ENCODE measurements at regions not wholly inside any gene's neighbourhood (a gene's known extent, or its start where the extent isn't known, plus 50 kb on each side); places are given as distances from the start of the nearest gene placed in this dataset.

DNA sequence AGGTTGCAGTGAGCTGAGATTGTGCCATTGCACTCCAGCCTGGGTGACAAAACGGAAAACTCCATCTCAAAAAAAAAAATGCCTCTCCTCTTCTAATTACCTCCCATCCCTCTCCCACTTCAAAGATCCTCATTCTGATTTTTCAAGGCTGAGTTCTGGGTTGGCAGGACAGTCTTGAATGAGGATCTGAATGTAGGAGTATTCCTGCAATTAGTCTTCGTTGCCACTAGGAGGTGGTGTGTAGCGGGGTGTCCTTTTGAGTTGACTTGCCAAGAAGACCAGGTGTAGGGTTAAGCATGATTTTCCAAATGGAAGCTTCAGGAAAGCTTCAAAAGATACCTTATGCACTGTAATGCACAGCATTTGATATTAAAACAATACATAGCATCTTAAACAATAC, 169.9 kb downstream of the ASMT start:
- no TSS peak for BruUV-seq (replicated peaks)
- intact Hi-C loops (cut with micrococcal nuclease) = no loop called here
- Mint-ChIP-seq H3K4me1 (ENCODE audit: insufficient read depth, unreplicated experiment) (no peaks in the 10 kb centered on the region), H3K27me3 (ENCODE audit: insufficient read depth, unreplicated experiment) (no peaks in the 10 kb centered on the region), H3K4me3 (ENCODE audit: unreplicated experiment) (no peak overlapping the region), H3K36me3 (ENCODE audit: insufficient read depth, unreplicated experiment) (no peaks in the 10 kb centered on the region), H3K27ac (ENCODE audit: low read depth, unreplicated experiment) (no peak overlapping the region), H3K9me3 (ENCODE audit: unreplicated experiment) (peaks cover 8% of the 10 kb centered on the region)
- POLR2A ChIA-PET = no interaction called here
- CTCF ChIA-PET = no interaction called here
- TF ChIP-seq, protein P1, sequence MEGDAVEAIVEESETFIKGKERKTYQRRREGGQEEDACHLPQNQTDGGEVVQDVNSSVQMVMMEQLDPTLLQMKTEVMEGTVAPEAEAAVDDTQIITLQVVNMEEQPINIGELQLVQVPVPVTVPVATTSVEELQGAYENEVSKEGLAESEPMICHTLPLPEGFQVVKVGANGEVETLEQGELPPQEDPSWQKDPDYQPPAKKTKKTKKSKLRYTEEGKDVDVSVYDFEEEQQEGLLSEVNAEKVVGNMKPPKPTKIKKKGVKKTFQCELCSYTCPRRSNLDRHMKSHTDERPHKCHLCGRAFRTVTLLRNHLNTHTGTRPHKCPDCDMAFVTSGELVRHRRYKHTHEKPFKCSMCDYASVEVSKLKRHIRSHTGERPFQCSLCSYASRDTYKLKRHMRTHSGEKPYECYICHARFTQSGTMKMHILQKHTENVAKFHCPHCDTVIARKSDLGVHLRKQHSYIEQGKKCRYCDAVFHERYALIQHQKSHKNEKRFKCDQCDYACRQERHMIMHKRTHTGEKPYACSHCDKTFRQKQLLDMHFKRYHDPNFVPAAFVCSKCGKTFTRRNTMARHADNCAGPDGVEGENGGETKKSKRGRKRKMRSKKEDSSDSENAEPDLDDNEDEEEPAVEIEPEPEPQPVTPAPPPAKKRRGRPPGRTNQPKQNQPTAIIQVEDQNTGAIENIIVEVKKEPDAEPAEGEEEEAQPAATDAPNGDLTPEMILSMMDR (IDR thresholded peaks at IDR 0.05; ENCODE audit: unreplicated experiment) = no peak
- DNase-seq (ENCODE audit: unreplicated experiment) = no peak

DNA sequence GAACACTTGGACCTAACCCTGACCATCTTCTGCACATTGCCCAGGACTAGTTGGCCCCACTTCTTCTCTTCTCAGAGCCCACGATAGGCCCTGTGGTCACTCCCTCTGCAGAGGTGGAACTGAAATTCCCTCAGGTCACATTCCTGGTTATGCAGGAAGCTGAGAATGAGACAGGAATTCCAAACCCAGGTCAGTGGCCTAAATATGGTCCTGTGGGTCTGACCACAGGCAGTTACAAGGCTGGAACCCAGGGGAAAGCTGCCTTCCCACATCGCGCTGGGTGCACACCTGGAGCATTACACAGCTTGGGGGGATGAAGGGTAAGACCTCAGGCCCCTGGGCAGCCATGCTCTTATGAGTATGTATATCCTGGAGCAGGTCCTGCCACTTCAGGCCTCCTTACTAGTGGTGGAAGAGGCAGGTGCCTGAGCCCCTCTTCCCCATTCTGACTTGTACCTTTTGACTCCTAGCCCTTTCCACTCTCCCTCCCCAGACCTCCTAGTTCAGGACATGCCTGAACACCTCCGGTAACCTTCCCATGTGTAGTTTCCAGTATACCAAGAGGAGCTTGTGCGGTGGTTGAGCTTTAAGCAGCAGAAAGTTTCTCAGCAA, 173.5 kb downstream of the ASMT start:
- Mint-ChIP-seq H3K9me3 (ENCODE audit: unreplicated experiment) (peaks cover 8% of the 10 kb centered on the region), H3K36me3 (ENCODE audit: insufficient read depth, unreplicated experiment) (no peaks in the 10 kb centered on the region), H3K4me1 (ENCODE audit: insufficient read depth, unreplicated experiment) (no peaks in the 10 kb centered on the region), H3K27ac (ENCODE audit: low read depth, unreplicated experiment) (no peak overlapping the region), H3K27me3 (ENCODE audit: insufficient read depth, unreplicated experiment) (no peaks in the 10 kb centered on the region), H3K4me3 (ENCODE audit: unreplicated experiment) (no peak overlapping the region)
- intact Hi-C loops (cut with micrococcal nuclease) = no loop called here
- no peak for DNase-seq (ENCODE audit: unreplicated experiment)
- BruUV-seq (replicated peaks) = no TSS peak
- TF ChIP-seq, protein P1 (IDR thresholded peaks at IDR 0.05; ENCODE audit: unreplicated experiment) = no peak
- CTCF ChIA-PET = no interaction called here
- POLR2A ChIA-PET = no interaction called here

DNA sequence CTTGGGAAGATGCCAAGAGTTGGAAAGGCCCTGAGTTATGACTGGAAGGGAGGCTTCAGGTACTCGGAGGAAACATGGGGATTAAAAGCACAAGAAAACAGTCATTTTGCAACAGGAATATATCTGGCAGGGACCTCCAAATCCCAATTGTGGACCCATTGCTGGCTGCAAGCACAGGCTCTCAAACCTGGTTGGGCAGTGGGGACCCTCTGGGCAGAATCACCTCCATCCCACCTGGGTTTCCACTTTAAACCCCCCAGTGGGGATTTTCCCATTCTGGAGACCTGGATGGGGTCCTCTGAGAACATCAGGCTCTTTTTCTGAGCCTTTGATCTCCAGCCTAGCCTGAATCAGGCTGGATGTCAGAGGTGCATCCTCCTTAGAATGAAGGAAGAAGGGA, 177.8 kb downstream of the ASMT start:
- Mint-ChIP-seq H3K36me3 (ENCODE audit: insufficient read depth, unreplicated experiment) (no peaks in the 10 kb centered on the region), H3K4me1 (ENCODE audit: insufficient read depth, unreplicated experiment) (no peaks in the 10 kb centered on the region), H3K9me3 (ENCODE audit: unreplicated experiment) (no peaks in the 10 kb centered on the region), H3K4me3 (ENCODE audit: unreplicated experiment) (no peak overlapping the region), H3K27me3 (ENCODE audit: insufficient read depth, unreplicated experiment) (no peaks in the 10 kb centered on the region), H3K27ac (ENCODE audit: low read depth, unreplicated experiment) (no peak overlapping the region)
- POLR2A ChIA-PET = no interaction called here
- no TSS peak for BruUV-seq (replicated peaks)
- TF ChIP-seq, protein P1 (IDR thresholded peaks at IDR 0.05; ENCODE audit: unreplicated experiment) = no peak
- intact Hi-C loops (cut with micrococcal nuclease) = no loop called here
- CTCF ChIA-PET = no interaction called here
- DNase-seq (ENCODE audit: unreplicated experiment) = no peak

DNA sequence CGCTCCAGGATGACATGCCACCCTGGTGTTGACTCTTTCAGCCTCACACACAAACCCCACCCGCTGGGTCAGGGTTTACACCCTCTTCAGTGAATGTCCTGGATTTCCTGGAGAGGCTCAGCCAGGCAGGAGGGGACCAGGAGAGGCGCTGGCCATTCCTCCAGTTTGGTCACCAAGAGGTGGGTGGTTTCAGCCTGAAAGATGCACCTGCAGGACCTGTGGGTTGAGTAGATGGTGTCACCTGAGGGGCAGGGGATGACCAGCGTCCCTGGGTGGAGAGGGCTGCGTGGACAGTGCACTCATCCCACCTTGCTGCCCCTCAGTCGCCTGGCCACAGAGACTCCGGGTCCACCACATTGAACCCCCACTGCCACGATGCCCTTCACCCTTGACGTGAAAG, 179.7 kb downstream of the ASMT start:
- Mint-ChIP-seq H3K27me3 (ENCODE audit: insufficient read depth, unreplicated experiment) (no peaks in the 10 kb centered on the region), H3K9me3 (ENCODE audit: unreplicated experiment) (no peaks in the 10 kb centered on the region), H3K27ac (ENCODE audit: low read depth, unreplicated experiment) (no peak overlapping the region), H3K4me1 (ENCODE audit: insufficient read depth, unreplicated experiment) (no peaks in the 10 kb centered on the region), H3K4me3 (ENCODE audit: unreplicated experiment) (no peak overlapping the region), H3K36me3 (ENCODE audit: insufficient read depth, unreplicated experiment) (no peaks in the 10 kb centered on the region)
- TF ChIP-seq, protein P1 (IDR thresholded peaks at IDR 0.05; ENCODE audit: unreplicated experiment) = no peak
- BruUV-seq (replicated peaks) = no TSS peak
- ChIA-PET CTCF (no interaction called here), POLR2A (no interaction called here)
- intact Hi-C loops (cut with micrococcal nuclease) = no loop called here
- DNase-seq (ENCODE audit: unreplicated experiment) = no peak

Data from MCF 10A (cell line).